Lung (tissue), 11 donors: ENCODE measurements at regions not wholly inside any gene's neighbourhood (a gene's known extent, or its start where the extent isn't known, plus 50 kb on each side); places are given as distances from the start of the nearest gene placed in this dataset.
"Not testable (repeated sequence)": the region's sequence is repeated elsewhere in the genome, so short reads cannot be mapped to it uniquely, and the experiment has no call there.

ENCODE experiments used
- ATAC-seq: fragments of 200-7000 bp; cut with Tn5 transposase; one replicate; pipeline ENCODE4 v1.9.1; 2020; ENCODE audit warnings: moderate number of reproducible peaks; ENCODE audit not compliant: insufficient read depth, low FRiP score
- DNase-seq, 3 donors: peaks; one replicate each; pipeline ENCODE4 v3.0.0-alpha.2; 2013 to 2017
- H3K27ac ChIP-seq, 2 donors: one replicate each; pipeline ENCODE4 v1.5.1; 2013; ENCODE audit warnings: mild to moderate bottlenecking in 2 of 2, moderate library complexity in 2 of 2, control low read depth in 1 of 2, inconsistent platforms in 1 of 2, low read depth in 1 of 2, low read length in 1 of 2
- H3K27me3 ChIP-seq, 3 donors: one replicate each; pipeline ENCODE4 v1.5.1; 2013; ENCODE audit warnings: low read length in 2 of 3; ENCODE audit not compliant: control insufficient read depth in 3 of 3, insufficient read depth in 3 of 3
- H3K36me3 ChIP-seq, 4 donors: one replicate each; pipeline ENCODE4 v1.5.1; 2013; ENCODE audit warnings: low read length in 4 of 4, mild to moderate bottlenecking in 1 of 4, moderate library complexity in 1 of 4; ENCODE audit not compliant: control insufficient read depth in 4 of 4, insufficient read depth in 4 of 4
- H3K4me1 ChIP-seq, 5 donors: one replicate each; pipeline ENCODE4 v1.5.1; 2013; ENCODE audit warnings: low read length in 5 of 5, mild to moderate bottlenecking in 2 of 5, moderate library complexity in 1 of 5; ENCODE audit not compliant: control insufficient read depth in 5 of 5, insufficient read depth in 5 of 5
- H3K4me3 ChIP-seq: one replicate; pipeline ENCODE4 v1.5.1; 2013; ENCODE audit warnings: mild to moderate bottlenecking, control low read depth, moderate library complexity
- H3K9ac ChIP-seq, 2 donors: one replicate each; pipeline ENCODE4 v1.5.1; 2013; ENCODE audit warnings: low read length in 2 of 2, control low read depth in 1 of 2; ENCODE audit not compliant: insufficient read depth in 1 of 2
- H3K9me3 ChIP-seq, 4 donors: one replicate each; pipeline ENCODE4 v1.5.1; 2013; ENCODE audit warnings: low read length in 3 of 4, mild to moderate bottlenecking in 1 of 4, moderate library complexity in 1 of 4; ENCODE audit not compliant: control insufficient read depth in 4 of 4, insufficient read depth in 3 of 4
- WGBS, 2 donors: extraction: QIAGEN DNeasy Blood & Tissue Kit; methylation state at CpG; one replicate each; pipeline ENCODE4 v1.1.7; 2013; 5-methylcytosine and 5-hydroxymethylcytosine counted together
- TF ChIP-seq, protein P1 (sequence below): IDR thresholded peaks from 2 replicates; pipeline ENCODE4 v1.5.1; 2012; ENCODE audit warnings: mild to moderate bottlenecking; ENCODE audit errors: control extremely low read depth, extremely low read depth
- donor health status: control.
- donor health status: control.
- donor health status: Bipolar disorder and iron deficiency.
- donor health status: healthy.
- donor health status: DM: yes; HTN: yes; CAD: no.

DNA sequence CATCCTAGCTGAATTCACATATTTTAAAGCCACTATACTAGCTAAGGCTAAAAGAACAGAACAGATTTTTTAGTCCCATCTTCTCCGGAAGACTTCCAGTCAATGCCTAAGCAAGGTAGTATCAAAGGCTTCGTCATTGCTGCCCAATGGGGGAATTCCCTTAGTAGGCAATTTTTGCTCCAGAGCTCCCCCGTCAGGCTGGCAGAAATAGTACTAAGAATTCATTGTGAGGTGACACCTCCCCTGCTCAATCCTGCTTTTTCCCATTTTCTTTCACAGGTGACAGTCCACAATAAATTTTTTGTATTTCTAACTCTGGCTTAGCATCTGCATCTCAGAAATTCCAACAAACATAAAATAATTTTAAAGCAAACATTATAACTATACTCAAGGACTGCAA is 52.8 kb upstream of the SRSF6 start:
- Histone ChIP-seq H3K4me1 (peaks cover 0 to 2% (median 0%) of the 10 kb centered on the region in 5 donors), H3K9me3 (peaks cover 0 to 6% (median 5%) of the 10 kb centered on the region in 4 donors), H3K4me3 (no peak overlapping the region), H3K27ac (no peak overlapping the region), H3K36me3 (no peaks in the 10 kb centered on the region), H3K27me3 (no peaks in the 10 kb centered on the region), H3K9ac (no peak overlapping the region)
- WGBS, 2 donors: 22 to 34% methylated on average over 3 of the region's 3 CpGs
- no peak for ATAC-seq
- no peak for DNase-seq
- TF ChIP-seq, protein P1, sequence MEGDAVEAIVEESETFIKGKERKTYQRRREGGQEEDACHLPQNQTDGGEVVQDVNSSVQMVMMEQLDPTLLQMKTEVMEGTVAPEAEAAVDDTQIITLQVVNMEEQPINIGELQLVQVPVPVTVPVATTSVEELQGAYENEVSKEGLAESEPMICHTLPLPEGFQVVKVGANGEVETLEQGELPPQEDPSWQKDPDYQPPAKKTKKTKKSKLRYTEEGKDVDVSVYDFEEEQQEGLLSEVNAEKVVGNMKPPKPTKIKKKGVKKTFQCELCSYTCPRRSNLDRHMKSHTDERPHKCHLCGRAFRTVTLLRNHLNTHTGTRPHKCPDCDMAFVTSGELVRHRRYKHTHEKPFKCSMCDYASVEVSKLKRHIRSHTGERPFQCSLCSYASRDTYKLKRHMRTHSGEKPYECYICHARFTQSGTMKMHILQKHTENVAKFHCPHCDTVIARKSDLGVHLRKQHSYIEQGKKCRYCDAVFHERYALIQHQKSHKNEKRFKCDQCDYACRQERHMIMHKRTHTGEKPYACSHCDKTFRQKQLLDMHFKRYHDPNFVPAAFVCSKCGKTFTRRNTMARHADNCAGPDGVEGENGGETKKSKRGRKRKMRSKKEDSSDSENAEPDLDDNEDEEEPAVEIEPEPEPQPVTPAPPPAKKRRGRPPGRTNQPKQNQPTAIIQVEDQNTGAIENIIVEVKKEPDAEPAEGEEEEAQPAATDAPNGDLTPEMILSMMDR: no peak

DNA sequence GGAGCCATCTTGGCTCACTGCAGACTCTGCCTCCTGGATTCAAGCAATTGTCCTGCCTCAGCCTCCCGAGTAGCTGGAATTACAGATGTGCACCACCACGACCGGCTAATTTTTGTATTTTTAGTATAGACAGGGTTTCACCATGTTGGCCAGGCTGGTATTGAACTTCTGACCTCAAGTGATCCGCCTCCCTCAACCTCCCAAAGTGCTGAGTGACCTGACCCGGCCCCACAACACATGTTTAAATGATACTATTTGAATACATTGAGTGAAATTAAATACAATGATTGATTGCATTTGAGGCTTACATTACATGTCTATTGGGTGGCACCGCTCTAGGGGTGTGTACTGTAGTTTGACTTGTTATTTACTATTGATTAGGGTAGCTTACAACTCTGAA is 56.8 kb upstream of the SRSF6 start:
- not testable (repeated sequence) for DNase-seq, ATAC-seq, H3K27ac ChIP-seq, H3K36me3 ChIP-seq, H3K4me3 ChIP-seq, H3K9ac ChIP-seq, H3K4me1 ChIP-seq, H3K9me3 ChIP-seq, H3K27me3 ChIP-seq
- WGBS, 2 donors: 86 to 88% methylated on average over 6 of the region's 6 CpGs

DNA sequence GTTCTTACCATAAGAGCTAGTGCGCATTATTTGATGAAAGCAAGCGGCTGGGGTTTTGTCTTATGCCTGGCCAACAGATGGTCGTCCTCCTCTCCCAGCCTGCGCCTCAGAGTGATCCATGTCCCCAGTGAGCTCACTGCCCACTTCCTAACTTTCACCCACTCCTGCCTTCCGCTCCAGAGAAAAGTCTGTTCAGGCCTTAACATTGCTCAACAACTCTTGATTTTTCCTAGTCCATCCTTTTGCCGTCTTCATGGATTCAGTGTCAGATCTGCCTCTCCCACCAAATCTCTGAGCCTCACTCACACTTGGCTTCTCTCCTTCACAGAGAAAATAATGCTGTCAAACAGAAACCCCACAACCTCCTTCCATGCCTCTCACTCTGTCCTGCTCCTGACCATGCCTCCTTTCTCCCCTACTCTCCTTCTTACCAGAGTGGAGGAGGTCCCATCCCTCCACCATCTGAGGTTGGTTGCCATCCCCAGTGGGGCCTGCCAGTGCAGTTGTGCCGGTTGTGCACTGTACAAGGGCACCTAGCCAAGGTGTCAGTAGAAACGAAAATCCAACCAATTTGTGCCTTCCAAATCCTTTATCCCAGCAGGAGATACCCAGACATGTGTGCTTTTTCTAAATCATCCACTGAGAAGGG is 58.9 kb upstream of the SRSF6 start:
- Histone ChIP-seq H3K4me3 (no peak overlapping the region), H3K9ac (no peak overlapping the region), H3K36me3 (no peaks in the 10 kb centered on the region), H3K27me3 (peaks cover 0 to 2% (median 0%) of the 10 kb centered on the region in 3 donors), H3K9me3 (peaks cover 0 to 2% (median 0%) of the 10 kb centered on the region in 4 donors), H3K4me1 (no peaks in the 10 kb centered on the region), H3K27ac (no peak overlapping the region)
- WGBS, 2 donors: 80 to 86% methylated on average over 8 of the region's 8 CpGs
- ATAC-seq (no peak), DNase-seq (no peak)
- TF ChIP-seq, protein P1: no peak

DNA sequence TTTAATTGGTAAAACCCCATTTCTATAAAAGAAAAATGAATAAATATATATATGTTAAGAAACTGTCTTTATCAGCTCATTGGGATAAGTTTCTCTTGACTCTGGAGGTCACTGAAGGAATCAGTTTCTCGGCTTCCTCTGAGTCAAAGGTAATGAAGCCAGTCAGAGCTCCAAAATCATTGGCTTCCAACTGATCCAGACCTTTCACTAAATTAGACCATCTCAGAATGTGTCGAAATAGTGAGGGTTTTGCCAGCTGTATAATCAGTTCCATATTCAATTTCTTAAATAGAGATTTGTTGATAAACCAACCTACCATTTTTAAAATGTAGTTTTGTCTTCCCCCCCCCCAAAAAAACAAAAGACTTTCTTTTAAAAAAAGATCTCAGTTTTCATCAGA is 60.5 kb upstream of the SRSF6 start:
- no peaks in the 10 kb centered on the region for H3K36me3 ChIP-seq
- no peak overlapping the region for H3K27ac ChIP-seq
- no peak overlapping the region for H3K9ac ChIP-seq
- peaks cover 0 to 2% (median 0%) of the 10 kb centered on the region in 3 donors for H3K27me3 ChIP-seq
- ATAC-seq (no peak), DNase-seq (no peak)
- peaks cover 0 to 4% (median 0%) of the 10 kb centered on the region in 4 donors for H3K9me3 ChIP-seq
- 80 to 93% methylated on average over 2 of the region's 2 CpGs for WGBS, 2 donors
- no peak overlapping the region for H3K4me3 ChIP-seq
- no peaks in the 10 kb centered on the region for H3K4me1 ChIP-seq
- TF ChIP-seq, protein P1: no peak
